SJCRH30 (cell line): ENCODE measurements at regions not wholly inside any gene's neighbourhood (a gene's known extent, or its start where the extent isn't known, plus 50 kb on each side); places are given as distances from the start of the nearest gene placed in this dataset.
"Not testable (repeated sequence)": the region's sequence is repeated elsewhere in the genome, so short reads cannot be mapped to it uniquely, and the experiment has no call there.

Experiments used
- DNase-seq, 2 experiments: peaks; one replicate each; pipeline ENCODE4 v3.0.0-alpha.2; 2015 to 2020
- H3K27ac ChIP-seq: fragments of 250-450 bp; sonication (Bioruptor Pico); 2 replicates; pipeline ENCODE4 v1.5.1; 2020; ENCODE audit warnings: mild to moderate bottlenecking, moderate library complexity
- H3K27me3 ChIP-seq: fragments of 250-450 bp; sonication (Bioruptor Pico); 2 replicates; pipeline ENCODE4 v1.5.1; 2020; ENCODE audit warnings: mild to moderate bottlenecking, moderate library complexity
- H3K36me3 ChIP-seq: fragments of 250-450 bp; sonication (Bioruptor Pico); 2 replicates; pipeline ENCODE4 v1.5.1; 2020; ENCODE audit warnings: mild to moderate bottlenecking, moderate library complexity
- H3K4me1 ChIP-seq: fragments of 250-450 bp; sonication (Bioruptor Pico); 2 replicates; pipeline ENCODE4 v1.5.1; 2020; ENCODE audit warnings: mild to moderate bottlenecking, moderate library complexity
- H3K4me3 ChIP-seq: fragments of 250-450 bp; sonication (Bioruptor Pico); 2 replicates; pipeline ENCODE4 v1.5.1; 2020; ENCODE audit warnings: mild to moderate bottlenecking, moderate library complexity
- H3K9me3 ChIP-seq: fragments of 250-450 bp; sonication (Bioruptor Pico); replicated peaks from 2 replicates; pipeline ENCODE4 v1.5.1; 2020; ENCODE audit warnings: mild to moderate bottlenecking, moderate library complexity

GRCh38 chr5:100683881-100684280 is 148.7 kb downstream of the FAM174A start:
- Histone ChIP-seq H3K4me3 (no peak overlapping the region), H3K9me3 (no peaks in the 10 kb centered on the region), H3K36me3 (no peaks in the 10 kb centered on the region), H3K4me1 (no peaks in the 10 kb centered on the region), H3K27me3 (no peaks in the 10 kb centered on the region), H3K27ac (no peak overlapping the region)
- peak in 1 of 2 experiments; percentile 8 for DNase-seq

GRCh38 chr5:100685122-100685521 is 149.9 kb downstream of the FAM174A start:
- H3K36me3 ChIP-seq, H3K4me1 ChIP-seq, H3K27me3 ChIP-seq, H3K4me3 ChIP-seq, H3K9me3 ChIP-seq, DNase-seq, H3K27ac ChIP-seq: not testable (repeated sequence)

GRCh38 chr5:100688834-100689233 is 153.7 kb downstream of the FAM174A start:
- not testable (repeated sequence) for H3K9me3 ChIP-seq, DNase-seq

GRCh38 chr5:100690036-100690560 is 154.9 kb downstream of the FAM174A start:
- Histone ChIP-seq H3K36me3 (no peaks in the 10 kb centered on the region), H3K9me3 (no peaks in the 10 kb centered on the region), H3K4me1 (no peaks in the 10 kb centered on the region), H3K27me3 (no peaks in the 10 kb centered on the region), H3K4me3 (no peak overlapping the region), H3K27ac (no peak overlapping the region)
- DNase-seq: no peak

More at GRCh38 chr5:100688834-100689233, 153.7 kb downstream of the FAM174A start:
- not testable (repeated sequence) for H3K36me3 ChIP-seq, H3K27me3 ChIP-seq, H3K4me1 ChIP-seq, H3K4me3 ChIP-seq, H3K27ac ChIP-seq

- no peaks in the 10 kb centered on the region for H3K4me1 ChIP-seq
- no peaks in the 10 kb centered on the region for H3K27me3 ChIP-seq
- H3K4me3 ChIP-seq: no peak overlapping the region
- H3K27ac ChIP-seq: no peak overlapping the region
- no peaks in the 10 kb centered on the region for H3K9me3 ChIP-seq
- H3K36me3 ChIP-seq: no peaks in the 10 kb centered on the region
- DNase-seq: no peak
Measured at GRCh38 chr5:100691085-100691484, 155.9 kb downstream of the FAM174A start.

- Histone ChIP-seq H3K9me3 (no peaks in the 10 kb centered on the region), H3K4me3 (no peak overlapping the region), H3K27me3 (no peaks in the 10 kb centered on the region), H3K27ac (no peak overlapping the region), H3K4me1 (no peaks in the 10 kb centered on the region), H3K36me3 (no peaks in the 10 kb centered on the region)
- DNase-seq: no peak
Measured at GRCh38 chr5:100691548-100691947, 156.4 kb downstream of the FAM174A start.

- H3K36me3 ChIP-seq: no peaks in the 10 kb centered on the region
- no peak for DNase-seq
- H3K27me3 ChIP-seq: no peaks in the 10 kb centered on the region
- no peaks in the 10 kb centered on the region for H3K9me3 ChIP-seq
- H3K27ac ChIP-seq: no peak overlapping the region
- H3K4me3 ChIP-seq: no peak overlapping the region
- no peaks in the 10 kb centered on the region for H3K4me1 ChIP-seq
Measured at GRCh38 chr5:100693481-100693880, 158.3 kb downstream of the FAM174A start.

- Histone ChIP-seq H3K4me3 (no peak overlapping the region), H3K27me3 (no peaks in the 10 kb centered on the region), H3K9me3 (no peaks in the 10 kb centered on the region), H3K4me1 (no peaks in the 10 kb centered on the region), H3K27ac (no peak overlapping the region), H3K36me3 (no peaks in the 10 kb centered on the region)
- no peak for DNase-seq
Measured at GRCh38 chr5:100694100-100694499, 158.9 kb downstream of the FAM174A start.

GRCh38 chr5:100697970-100698369 is 162.8 kb downstream of the FAM174A start:
- Histone ChIP-seq H3K4me1 (no peaks in the 10 kb centered on the region), H3K27ac (no peak overlapping the region), H3K4me3 (no peak overlapping the region), H3K36me3 (no peaks in the 10 kb centered on the region), H3K27me3 (no peaks in the 10 kb centered on the region), H3K9me3 (no peaks in the 10 kb centered on the region)
- DNase-seq: no peak

- DNase-seq: peak in 1 of 2 experiments; percentile 4
- Histone ChIP-seq H3K9me3 (no peaks in the 10 kb centered on the region), H3K27me3 (no peaks in the 10 kb centered on the region), H3K27ac (no peak overlapping the region), H3K4me1 (no peaks in the 10 kb centered on the region), H3K36me3 (no peaks in the 10 kb centered on the region), H3K4me3 (no peak overlapping the region)
Measured at GRCh38 chr5:100706776-100707175, 171.6 kb downstream of the FAM174A start.

GRCh38 chr5:100708645-100709171 is 173.5 kb downstream of the FAM174A start:
- Histone ChIP-seq H3K27ac (no peak overlapping the region), H3K36me3 (no peaks in the 10 kb centered on the region), H3K27me3 (no peaks in the 10 kb centered on the region), H3K9me3 (no peaks in the 10 kb centered on the region), H3K4me1 (no peaks in the 10 kb centered on the region), H3K4me3 (no peak overlapping the region)
- peak in 1 of 2 experiments; percentile 2 for DNase-seq

GRCh38 chr5:100709771-100710170 is 174.6 kb downstream of the FAM174A start:
- H3K9me3 ChIP-seq: no peaks in the 10 kb centered on the region
- no peaks in the 10 kb centered on the region for H3K27me3 ChIP-seq
- H3K4me1 ChIP-seq: no peaks in the 10 kb centered on the region
- no peak overlapping the region for H3K27ac ChIP-seq
- DNase-seq: no peak
- H3K4me3 ChIP-seq: no peak overlapping the region
- no peaks in the 10 kb centered on the region for H3K36me3 ChIP-seq

- H3K27ac ChIP-seq, DNase-seq, H3K4me3 ChIP-seq, H3K9me3 ChIP-seq, H3K4me1 ChIP-seq, H3K27me3 ChIP-seq, H3K36me3 ChIP-seq: not testable (repeated sequence)
Measured at GRCh38 chr5:100714780-100715179, 179.6 kb downstream of the FAM174A start.

- Histone ChIP-seq H3K27ac (no peak overlapping the region), H3K27me3 (no peaks in the 10 kb centered on the region), H3K4me1 (no peaks in the 10 kb centered on the region), H3K9me3 (0 out of 2 replicates have a peak, but pooled peaks cover 3% of the 10 kb centered on the region), H3K4me3 (no peak overlapping the region), H3K36me3 (no peaks in the 10 kb centered on the region)
- no peak for DNase-seq
Measured at GRCh38 chr5:100722657-100723056, 180.4 kb downstream of the ST8SIA4 start.

GRCh38 chr5:100723229-100723628 is 179.9 kb downstream of the ST8SIA4 start:
- H3K4me1 ChIP-seq: no peaks in the 10 kb centered on the region
- H3K4me3 ChIP-seq: no peak overlapping the region
- no peak overlapping the region for H3K27ac ChIP-seq
- 0 out of 2 replicates have a peak, but pooled peaks cover 3% of the 10 kb centered on the region for H3K9me3 ChIP-seq
- no peak for DNase-seq
- H3K36me3 ChIP-seq: no peaks in the 10 kb centered on the region
- H3K27me3 ChIP-seq: no peaks in the 10 kb centered on the region

- Histone ChIP-seq H3K36me3 (no peaks in the 10 kb centered on the region), H3K4me1 (no peaks in the 10 kb centered on the region), H3K27me3 (no peaks in the 10 kb centered on the region), H3K9me3 (0 out of 2 replicates have a peak, but pooled peaks cover 3% of the 10 kb centered on the region), H3K27ac (no peak overlapping the region), H3K4me3 (no peak overlapping the region)
- DNase-seq: no peak
Measured at GRCh38 chr5:100726116-100726515, 177.0 kb downstream of the ST8SIA4 start.
